GM18868 (cell line): ENCODE measurements at regions not wholly inside any gene's neighbourhood (a gene's known extent, or its start where the extent isn't known, plus 50 kb on each side); places are given as distances from the start of the nearest gene placed in this dataset.
"Not testable (repeated sequence)": the region's sequence is repeated elsewhere in the genome, so short reads cannot be mapped to it uniquely, and the experiment has no call there.

Experiments used
- ATAC-seq: cut with Tn5 transposase; IDR thresholded peaks from one replicate; pipeline ENCODE4 v1.9.1; 2021; ENCODE audit warnings: mild to moderate bottlenecking, moderate library complexity; ENCODE audit not compliant: unreplicated experiment

GRCh38 chr3:147160984-147161383 is 245.4 kb downstream of the ZIC4 start:
- ATAC-seq = no peak

- ATAC-seq = no peak
These were observed 247.2 kb downstream of the ZIC4 start for GRCh38 chr3:147159141-147159540.

GRCh38 chr3:147157631-147158030 is 248.7 kb downstream of the ZIC4 start:
- no peak for ATAC-seq

- not testable (repeated sequence) for ATAC-seq
These were observed 251.4 kb downstream of the ZIC4 start for GRCh38 chr3:147154988-147155387.

- ATAC-seq = no peak
These were observed 252.4 kb downstream of the ZIC4 start for GRCh38 chr3:147153830-147154539.

- no peak for ATAC-seq
These were observed 253.9 kb downstream of the ZIC4 start for GRCh38 chr3:147152476-147152875.

GRCh38 chr3:147141516-147142288 is 264.6 kb downstream of the ZIC4 start:
- no peak for ATAC-seq

- no peak for ATAC-seq
These were observed 267.0 kb downstream of the ZIC4 start for GRCh38 chr3:147139341-147139740.

- no peak for ATAC-seq
These were observed 274.2 kb downstream of the ZIC4 start for GRCh38 chr3:147132168-147132567.

- no peak for ATAC-seq
These were observed 275.9 kb downstream of the ZIC4 start for GRCh38 chr3:147130461-147130860.

GRCh38 chr3:147129665-147130064 is 276.7 kb downstream of the ZIC4 start:
- no peak for ATAC-seq

GRCh38 chr3:147122350-147122749 is 284.0 kb downstream of the ZIC4 start:
- ATAC-seq = no peak

GRCh38 chr3:147119989-147120388 is 286.4 kb downstream of the ZIC4 start:
- no peak for ATAC-seq

- ATAC-seq = no peak
These were observed 287.0 kb downstream of the ZIC4 start for GRCh38 chr3:147119346-147119745.

GRCh38 chr3:147118611-147119010 is 287.7 kb downstream of the ZIC4 start:
- ATAC-seq = no peak

- ATAC-seq = no peak
These were observed 288.7 kb downstream of the ZIC4 start for GRCh38 chr3:147117631-147118030.

GRCh38 chr3:147113293-147114044 is 292.9 kb downstream of the ZIC4 start:
- ATAC-seq = no peak

GRCh38 chr3:147099076-147099475 is 307.3 kb downstream of the ZIC4 start:
- no peak for ATAC-seq

- ATAC-seq = no peak
These were observed 315.9 kb downstream of the ZIC4 start for GRCh38 chr3:147090461-147090860.

- ATAC-seq = no peak
These were observed 317.1 kb downstream of the ZIC4 start for GRCh38 chr3:147089286-147089685.

- ATAC-seq = not testable (repeated sequence)
These were observed 346.8 kb downstream of the ZIC4 start for GRCh38 chr3:147059500-147059899.

GRCh38 chr3:147049821-147050220 is 356.5 kb downstream of the ZIC4 start:
- ATAC-seq = no peak
